ENCODE measurements at regions not wholly inside any gene's neighbourhood (a gene's known extent, or its start where the extent isn't known, plus 50 kb on each side); places are given as distances from the start of the nearest gene placed in this dataset.
A peak's percentile ranks its signal among the peaks of the same experiment; 100 is the strongest.
"Not testable (repeated sequence)": the region's sequence is repeated elsewhere in the genome, so short reads cannot be mapped to it uniquely, and the experiment has no call there.

GRCh38 chr5:68999181-68999580, 94.6 kb upstream of the SLC30A5 start:
- Mint-ChIP-seq H3K4me3 (no peak overlapping the region), H3K9me3 (no peaks in the 10 kb centered on the region), H3K36me3 (ENCODE audit: low read depth) (no peaks in the 10 kb centered on the region), H3K27me3 (peaks cover 6% of the 10 kb centered on the region), H3K4me1 (ENCODE audit: low read depth) (peaks cover 10% of the 10 kb centered on the region), H3K27ac (no peak overlapping the region)
- DNase-seq, result no peak

GRCh38 chr5:69000216-69000919, 93.4 kb upstream of the SLC30A5 start:
- Mint-ChIP-seq H3K9me3 (no peaks in the 10 kb centered on the region), H3K4me1 (ENCODE audit: low read depth) (peaks cover 7% of the 10 kb centered on the region), H3K27me3 (peaks cover 10% of the 10 kb centered on the region), H3K36me3 (ENCODE audit: low read depth) (no peaks in the 10 kb centered on the region), H3K4me3 (no peak overlapping the region), H3K27ac (no peak overlapping the region)
- DNase-seq, result no peak

GRCh38 chr5:69000949-69001348, 92.9 kb upstream of the SLC30A5 start:
- no peak for DNase-seq
- Mint-ChIP-seq H3K36me3 (ENCODE audit: low read depth) (no peaks in the 10 kb centered on the region), H3K27ac (no peak overlapping the region), H3K4me3 (no peak overlapping the region), H3K4me1 (ENCODE audit: low read depth) (peaks cover 2% of the 10 kb centered on the region), H3K27me3 (peaks cover 8% of the 10 kb centered on the region), H3K9me3 (no peaks in the 10 kb centered on the region)

GRCh38 chr5:69001627-69002026, 92.2 kb upstream of the SLC30A5 start:
- no peak for DNase-seq
- Mint-ChIP-seq H3K4me1 (ENCODE audit: low read depth) (no peaks in the 10 kb centered on the region), H3K4me3 (no peak overlapping the region), H3K27ac (no peak overlapping the region), H3K36me3 (ENCODE audit: low read depth) (no peaks in the 10 kb centered on the region), H3K9me3 (no peaks in the 10 kb centered on the region), H3K27me3 (peaks cover 10% of the 10 kb centered on the region)

- H3K9me3 Mint-ChIP-seq, result no peaks in the 10 kb centered on the region
- no peak overlapping the region for H3K4me3 Mint-ChIP-seq
- H3K27ac Mint-ChIP-seq, result no peak overlapping the region
- no peak for DNase-seq
- H3K36me3 Mint-ChIP-seq (ENCODE audit: low read depth), result no peaks in the 10 kb centered on the region
- H3K4me1 Mint-ChIP-seq (ENCODE audit: low read depth), result no peaks in the 10 kb centered on the region
- peaks cover 23% of the 10 kb centered on the region for H3K27me3 Mint-ChIP-seq
Observed at GRCh38 chr5:69004127-69004526, 89.7 kb upstream of the SLC30A5 start.

GRCh38 chr5:69004676-69005075, 89.1 kb upstream of the SLC30A5 start:
- no peak overlapping the region for H3K4me3 Mint-ChIP-seq

GRCh38 chr5:69006030-69006429, 87.8 kb upstream of the SLC30A5 start:
- no peaks in the 10 kb centered on the region for H3K9me3 Mint-ChIP-seq

More at GRCh38 chr5:69004676-69005075, 89.1 kb upstream of the SLC30A5 start:
- Mint-ChIP-seq H3K27me3 (peaks cover 23% of the 10 kb centered on the region), H3K4me1 (ENCODE audit: low read depth) (no peaks in the 10 kb centered on the region), H3K9me3 (no peaks in the 10 kb centered on the region), H3K36me3 (ENCODE audit: low read depth) (no peaks in the 10 kb centered on the region), H3K27ac (no peak overlapping the region)
- no peak for DNase-seq

GRCh38 chr5:69007163-69007562, 86.7 kb upstream of the SLC30A5 start:
- Mint-ChIP-seq H3K4me3 (no peak overlapping the region), H3K4me1 (ENCODE audit: low read depth) (no peaks in the 10 kb centered on the region), H3K27me3 (peaks cover 23% of the 10 kb centered on the region), H3K9me3 (no peaks in the 10 kb centered on the region), H3K36me3 (ENCODE audit: low read depth) (no peaks in the 10 kb centered on the region), H3K27ac (no peak overlapping the region)
- no peak for DNase-seq

More at GRCh38 chr5:69006030-69006429, 87.8 kb upstream of the SLC30A5 start:
- Mint-ChIP-seq H3K4me3 (no peak overlapping the region), H3K36me3 (ENCODE audit: low read depth) (no peaks in the 10 kb centered on the region), H3K27me3 (peaks cover 23% of the 10 kb centered on the region), H3K27ac (no peak overlapping the region), H3K4me1 (ENCODE audit: low read depth) (no peaks in the 10 kb centered on the region)
- no peak for DNase-seq

GRCh38 chr5:69007726-69008368, 86.0 kb upstream of the SLC30A5 start:
- Mint-ChIP-seq H3K27me3 (peaks cover 22% of the 10 kb centered on the region), H3K27ac (no peak overlapping the region), H3K36me3 (ENCODE audit: low read depth) (no peaks in the 10 kb centered on the region), H3K4me1 (ENCODE audit: low read depth) (no peaks in the 10 kb centered on the region), H3K4me3 (no peak overlapping the region), H3K9me3 (no peaks in the 10 kb centered on the region)
- DNase-seq, result peak; percentile 79

- H3K36me3 Mint-ChIP-seq (ENCODE audit: low read depth), result no peaks in the 10 kb centered on the region
- H3K9me3 Mint-ChIP-seq, result no peaks in the 10 kb centered on the region
- no peaks in the 10 kb centered on the region for H3K4me1 Mint-ChIP-seq (ENCODE audit: low read depth)
- peaks cover 20% of the 10 kb centered on the region for H3K27me3 Mint-ChIP-seq
- no peak for DNase-seq
- H3K4me3 Mint-ChIP-seq, result no peak overlapping the region
- no peak overlapping the region for H3K27ac Mint-ChIP-seq
Observed at GRCh38 chr5:69010476-69010875, 83.3 kb upstream of the SLC30A5 start.

GRCh38 chr5:69011910-69012309, 81.9 kb upstream of the SLC30A5 start:
- Mint-ChIP-seq H3K4me3 (no peak overlapping the region), H3K27ac (no peak overlapping the region), H3K4me1 (ENCODE audit: low read depth) (no peaks in the 10 kb centered on the region), H3K9me3 (no peaks in the 10 kb centered on the region), H3K27me3 (peaks cover 18% of the 10 kb centered on the region), H3K36me3 (ENCODE audit: low read depth) (no peaks in the 10 kb centered on the region)
- no peak for DNase-seq

GRCh38 chr5:69013481-69013880, 80.3 kb upstream of the SLC30A5 start:
- Mint-ChIP-seq H3K36me3 (ENCODE audit: low read depth) (no peaks in the 10 kb centered on the region), H3K27ac (no peak overlapping the region), H3K4me3 (no peak overlapping the region), H3K4me1 (ENCODE audit: low read depth) (no peaks in the 10 kb centered on the region), H3K9me3 (no peaks in the 10 kb centered on the region), H3K27me3 (peaks cover 7% of the 10 kb centered on the region)
- no peak for DNase-seq

GRCh38 chr5:69014007-69014406, 79.8 kb upstream of the SLC30A5 start:
- not testable (repeated sequence) for H3K27me3 Mint-ChIP-seq; H3K9me3 Mint-ChIP-seq; H3K4me3 Mint-ChIP-seq; H3K4me1 Mint-ChIP-seq (ENCODE audit: low read depth); H3K36me3 Mint-ChIP-seq (ENCODE audit: low read depth); DNase-seq; H3K27ac Mint-ChIP-seq

GRCh38 chr5:69019668-69020375, 74.0 kb upstream of the SLC30A5 start:
- Mint-ChIP-seq H3K27me3 (peaks cover 6% of the 10 kb centered on the region), H3K27ac (no peak overlapping the region)
- DNase-seq, result no peak

GRCh38 chr5:69024241-69024651, 69.6 kb upstream of the SLC30A5 start:
- peaks cover 4% of the 10 kb centered on the region for H3K27me3 Mint-ChIP-seq
- H3K4me3 Mint-ChIP-seq, result no peak overlapping the region
- no peak overlapping the region for H3K27ac Mint-ChIP-seq
- no peaks in the 10 kb centered on the region for H3K4me1 Mint-ChIP-seq (ENCODE audit: low read depth)
- no peaks in the 10 kb centered on the region for H3K36me3 Mint-ChIP-seq (ENCODE audit: low read depth)
- DNase-seq, result no peak
- H3K9me3 Mint-ChIP-seq, result no peaks in the 10 kb centered on the region

More at GRCh38 chr5:69019668-69020375, 74.0 kb upstream of the SLC30A5 start:
- Mint-ChIP-seq H3K36me3 (ENCODE audit: low read depth) (no peaks in the 10 kb centered on the region), H3K4me1 (ENCODE audit: low read depth) (no peaks in the 10 kb centered on the region), H3K4me3 (no peak overlapping the region), H3K9me3 (no peaks in the 10 kb centered on the region)
